ENCODE measurements at regions not wholly inside any gene's neighbourhood (a gene's known extent, or its start where the extent isn't known, plus 50 kb on each side); places are given as distances from the start of the nearest gene placed in this dataset.

GRCh38 chr12:124438437-124439056, 128.9 kb downstream of the NCOR2 start:
- Mint-ChIP-seq H3K4me1 (peaks cover 10% of the 10 kb centered on the region), H3K36me3 (peaks cover 13% of the 10 kb centered on the region), H3K9me3 (no peaks in the 10 kb centered on the region), H3K4me3 (no peak overlapping the region), H3K27me3 (ENCODE audit: low read depth) (no peaks in the 10 kb centered on the region), H3K27ac (no peak overlapping the region)
- no peak for TF ChIP-seq CTCF (IDR thresholded peaks at IDR 0.05; ENCODE audit: unreplicated experiment)
- no peak for DNase-seq (ENCODE audit: low spot score in 2 of 2, unreplicated experiment in 2 of 2)

- Mint-ChIP-seq H3K27ac (peak overlapping the region; percentile 73), H3K4me3 (no peak overlapping the region), H3K4me1 (peaks cover 10% of the 10 kb centered on the region), H3K27me3 (ENCODE audit: low read depth) (no peaks in the 10 kb centered on the region), H3K36me3 (peaks cover 13% of the 10 kb centered on the region), H3K9me3 (no peaks in the 10 kb centered on the region)
- no peak for DNase-seq (ENCODE audit: low spot score in 2 of 2, unreplicated experiment in 2 of 2)
- TF ChIP-seq CTCF (IDR thresholded peaks at IDR 0.05; ENCODE audit: unreplicated experiment) = no peak
Measured at GRCh38 chr12:124437617-124438436, 129.6 kb downstream of the NCOR2 start.

GRCh38 chr12:124437121-124437520, 130.3 kb downstream of the NCOR2 start:
- no peaks in the 10 kb centered on the region for H3K27me3 Mint-ChIP-seq (ENCODE audit: low read depth)
- peaks cover 7% of the 10 kb centered on the region for H3K36me3 Mint-ChIP-seq
- TF ChIP-seq CTCF (IDR thresholded peaks at IDR 0.05; ENCODE audit: unreplicated experiment) = no peak
- no peak overlapping the region for H3K4me3 Mint-ChIP-seq
- DNase-seq (ENCODE audit: low spot score in 2 of 2, unreplicated experiment in 2 of 2) = no peak
- peak overlapping the region; percentile 73 for H3K27ac Mint-ChIP-seq
- H3K9me3 Mint-ChIP-seq = no peaks in the 10 kb centered on the region
- H3K4me1 Mint-ChIP-seq = peaks cover 10% of the 10 kb centered on the region

GRCh38 chr12:124436366-124436765, 131.0 kb downstream of the NCOR2 start:
- Mint-ChIP-seq H3K27ac (peak overlapping the region; percentile 68), H3K36me3 (peaks cover 5% of the 10 kb centered on the region), H3K4me1 (peaks cover 5% of the 10 kb centered on the region), H3K4me3 (no peak overlapping the region), H3K27me3 (ENCODE audit: low read depth) (no peaks in the 10 kb centered on the region), H3K9me3 (no peaks in the 10 kb centered on the region)
- no peak for TF ChIP-seq CTCF (IDR thresholded peaks at IDR 0.05; ENCODE audit: unreplicated experiment)
- DNase-seq (ENCODE audit: low spot score in 2 of 2, unreplicated experiment in 2 of 2) = no peak

GRCh38 chr12:124435806-124436345, 131.5 kb downstream of the NCOR2 start:
- TF ChIP-seq CTCF (IDR thresholded peaks at IDR 0.05; ENCODE audit: unreplicated experiment) = no peak
- no peak overlapping the region for H3K4me3 Mint-ChIP-seq

More at GRCh38 chr12:124435806-124436345, 131.5 kb downstream of the NCOR2 start:
- no peak for DNase-seq (ENCODE audit: low spot score in 2 of 2, unreplicated experiment in 2 of 2)
- H3K36me3 Mint-ChIP-seq = peaks cover 5% of the 10 kb centered on the region
- no peaks in the 10 kb centered on the region for H3K27me3 Mint-ChIP-seq (ENCODE audit: low read depth)
- H3K27ac Mint-ChIP-seq = peak overlapping the region; percentile 68
- no peaks in the 10 kb centered on the region for H3K4me1 Mint-ChIP-seq
- H3K9me3 Mint-ChIP-seq = no peaks in the 10 kb centered on the region
